ENCODE measurements at regions not wholly inside any gene's neighbourhood (a gene's known extent, or its start where the extent isn't known, plus 50 kb on each side); places are given as distances from the start of the nearest gene placed in this dataset.
A peak's percentile ranks its signal among the peaks of the same experiment; 100 is the strongest.

GRCh38 chr11:109554951-109555350 is 133.0 kb downstream of the C11orf87 start:
- DNase-seq (ENCODE audit: low read depth), result no peak

- no peak for DNase-seq (ENCODE audit: low read depth)
These were observed 142.3 kb downstream of the C11orf87 start for GRCh38 chr11:109564241-109564640.

- DNase-seq (ENCODE audit: low read depth), result no peak
These were observed 160.5 kb downstream of the C11orf87 start for GRCh38 chr11:109582470-109582869.

GRCh38 chr11:109584001-109584972 is 162.3 kb downstream of the C11orf87 start:
- no peak for DNase-seq (ENCODE audit: low read depth)

GRCh38 chr11:109586789-109587188 is 164.8 kb downstream of the C11orf87 start:
- DNase-seq (ENCODE audit: low read depth), result no peak

- DNase-seq (ENCODE audit: low read depth), result no peak
These were observed 168.8 kb downstream of the C11orf87 start for GRCh38 chr11:109590782-109591181.

- no peak for DNase-seq (ENCODE audit: low read depth)
These were observed 175.3 kb downstream of the C11orf87 start for GRCh38 chr11:109597336-109597735.

- DNase-seq (ENCODE audit: low read depth), result peak; percentile 24
These were observed 182.8 kb downstream of the C11orf87 start for GRCh38 chr11:109604481-109605400.

- no peak for DNase-seq (ENCODE audit: low read depth)
These were observed 184.3 kb downstream of the C11orf87 start for GRCh38 chr11:109606256-109606655.

- no peak for DNase-seq (ENCODE audit: low read depth)
These were observed 187.6 kb downstream of the C11orf87 start for GRCh38 chr11:109609454-109610185.

GRCh38 chr11:109612496-109612895 is 190.5 kb downstream of the C11orf87 start:
- no peak for DNase-seq (ENCODE audit: low read depth)

- no peak for DNase-seq (ENCODE audit: low read depth)
These were observed 197.5 kb downstream of the C11orf87 start for GRCh38 chr11:109619498-109619897.

- no peak for DNase-seq (ENCODE audit: low read depth)
These were observed 207.7 kb downstream of the C11orf87 start for GRCh38 chr11:109629734-109630133.

GRCh38 chr11:109641549-109641948 is 219.6 kb downstream of the C11orf87 start:
- DNase-seq (ENCODE audit: low read depth), result peak; percentile 20

- no peak for DNase-seq (ENCODE audit: low read depth)
These were observed 222.2 kb downstream of the C11orf87 start for GRCh38 chr11:109644152-109644551.

GRCh38 chr11:109648804-109649203 is 226.8 kb downstream of the C11orf87 start:
- no peak for DNase-seq (ENCODE audit: low read depth)

GRCh38 chr11:109654091-109654490 is 232.1 kb downstream of the C11orf87 start:
- no peak for DNase-seq (ENCODE audit: low read depth)

- no peak for DNase-seq (ENCODE audit: low read depth)
These were observed 236.2 kb downstream of the C11orf87 start for GRCh38 chr11:109658190-109658589.

GRCh38 chr11:109667719-109668118 is 245.7 kb downstream of the C11orf87 start:
- DNase-seq (ENCODE audit: low read depth), result no peak

GRCh38 chr11:109668973-109669634 is 247.1 kb downstream of the C11orf87 start:
- no peak for DNase-seq (ENCODE audit: low read depth)

GRCh38 chr11:109677231-109677630 is 255.2 kb downstream of the C11orf87 start:
- DNase-seq (ENCODE audit: low read depth), result no peak
